Hepatocyte (in vitro differentiated cells): ENCODE measurements at regions not wholly inside any gene's neighbourhood (a gene's known extent, or its start where the extent isn't known, plus 50 kb on each side); places are given as distances from the start of the nearest gene placed in this dataset.

Experiments used
- DNase-seq: peaks from one replicate; pipeline ENCODE4 v3.0.0-alpha.2; 2016; ENCODE audit warnings: low spot score
- H2AFZ ChIP-seq: fragments of 200-600 bp; sonication (generic); 2 replicates; pipeline ENCODE4 v1.6.0; 2016; ENCODE audit warnings: antibody characterized with exemption, mild to moderate bottlenecking
- H3K27ac ChIP-seq: fragments of 200-600 bp; sonication (generic); 2 replicates; pipeline ENCODE4 v1.5.1; 2016; ENCODE audit warnings: mild to moderate bottlenecking
- H3K27me3 ChIP-seq: fragments of 200-600 bp; sonication (generic); 2 replicates; pipeline ENCODE4 v1.6.1; 2016
- H3K36me3 ChIP-seq: fragments of 200-600 bp; sonication (generic); replicated peaks from 2 replicates; pipeline ENCODE4 v1.5.1; 2016; ENCODE audit warnings: low read depth; ENCODE audit not compliant: insufficient read depth
- H3K4me1 ChIP-seq: fragments of 200-600 bp; sonication (generic); 2 replicates; pipeline ENCODE4 v1.5.1; 2016; ENCODE audit warnings: mild to moderate bottlenecking, moderate library complexity; ENCODE audit not compliant: insufficient read depth
- H3K4me2 ChIP-seq: fragments of 200-600 bp; sonication (generic); 2 replicates; pipeline ENCODE4 v1.6.0; 2016
- H3K4me3 ChIP-seq: fragments of 200-600 bp; sonication (generic); 2 replicates; pipeline ENCODE4 v1.5.1; 2016; ENCODE audit warnings: mild to moderate bottlenecking
- H3K79me2 ChIP-seq: fragments of 200-600 bp; sonication (generic); 2 replicates; pipeline ENCODE4 v1.6.0; 2017; ENCODE audit warnings: mild to moderate bottlenecking
- H3K9me2 ChIP-seq: fragments of 200-600 bp; sonication (generic); replicated peaks from 2 replicates; pipeline ENCODE4 v1.6.0; 2017; ENCODE audit warnings: mild to moderate bottlenecking; ENCODE audit not compliant: insufficient read depth
- H3K9me3 ChIP-seq: fragments of 200-600 bp; sonication (generic); 2 replicates; pipeline ENCODE4 v1.5.1; 2016; ENCODE audit warnings: low read depth, mild to moderate bottlenecking
- H4K20me1 ChIP-seq: fragments of 200-600 bp; sonication (generic); 2 replicates; pipeline ENCODE4 v1.6.0; 2016; ENCODE audit warnings: mild to moderate bottlenecking; ENCODE audit not compliant: insufficient read depth, poor library complexity, severe bottlenecking
- EZH2 ChIP-seq: fragments of 200-600 bp; sonication (generic); IDR thresholded peaks from 2 replicates; pipeline ENCODE4 v1.6.1; 2016; ENCODE audit warnings: antibody characterized with exemption, mild to moderate bottlenecking, borderline replicate concordance
- EZH2phosphoT487 ChIP-seq: fragments of 200-600 bp; sonication (generic); IDR thresholded peaks from one replicate; pipeline ENCODE4 v1.6.1; 2018; ENCODE audit warnings: antibody characterized with exemption, mild to moderate bottlenecking, low read depth, moderate library complexity; ENCODE audit not compliant: unreplicated experiment, severe bottlenecking
- WGBS: methylation state at CpG from one replicate; pipeline ENCODE4 v1.1.6; 2016; ENCODE audit warnings: low lambda C conversion rate; ENCODE audit errors: missing lambda C conversion rate; 5-methylcytosine and 5-hydroxymethylcytosine counted together
- TF ChIP-seq, protein P1 (sequence below): fragments of 200-600 bp; sonication (generic); IDR thresholded peaks from 2 replicates; pipeline ENCODE4 v1.5.1; 2016; ENCODE audit warnings: antibody characterized with exemption, mild to moderate bottlenecking; ENCODE audit not compliant: poor library complexity

- DNase-seq = no peak
- Histone ChIP-seq H3K27me3 (no peaks in the 10 kb centered on the region), H3K27ac (no peak overlapping the region), H3K4me2 (no peak overlapping the region), H3K4me3 (no peak overlapping the region), H3K79me2 (no peaks in the 10 kb centered on the region), H4K20me1 (no peaks in the 10 kb centered on the region), H3K9me2 (no peaks in the 10 kb centered on the region), H2AFZ (no peak overlapping the region), H3K4me1 (no peaks in the 10 kb centered on the region), H3K36me3 (no peaks in the 10 kb centered on the region), H3K9me3 (no peaks in the 10 kb centered on the region)
- TF ChIP-seq, protein P1, sequence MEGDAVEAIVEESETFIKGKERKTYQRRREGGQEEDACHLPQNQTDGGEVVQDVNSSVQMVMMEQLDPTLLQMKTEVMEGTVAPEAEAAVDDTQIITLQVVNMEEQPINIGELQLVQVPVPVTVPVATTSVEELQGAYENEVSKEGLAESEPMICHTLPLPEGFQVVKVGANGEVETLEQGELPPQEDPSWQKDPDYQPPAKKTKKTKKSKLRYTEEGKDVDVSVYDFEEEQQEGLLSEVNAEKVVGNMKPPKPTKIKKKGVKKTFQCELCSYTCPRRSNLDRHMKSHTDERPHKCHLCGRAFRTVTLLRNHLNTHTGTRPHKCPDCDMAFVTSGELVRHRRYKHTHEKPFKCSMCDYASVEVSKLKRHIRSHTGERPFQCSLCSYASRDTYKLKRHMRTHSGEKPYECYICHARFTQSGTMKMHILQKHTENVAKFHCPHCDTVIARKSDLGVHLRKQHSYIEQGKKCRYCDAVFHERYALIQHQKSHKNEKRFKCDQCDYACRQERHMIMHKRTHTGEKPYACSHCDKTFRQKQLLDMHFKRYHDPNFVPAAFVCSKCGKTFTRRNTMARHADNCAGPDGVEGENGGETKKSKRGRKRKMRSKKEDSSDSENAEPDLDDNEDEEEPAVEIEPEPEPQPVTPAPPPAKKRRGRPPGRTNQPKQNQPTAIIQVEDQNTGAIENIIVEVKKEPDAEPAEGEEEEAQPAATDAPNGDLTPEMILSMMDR = no peak
- no peak for TF ChIP-seq EZH2phosphoT487
- TF ChIP-seq EZH2 = no peak
- 91% methylated on average over 8 of the region's 8 CpGs for WGBS
These were observed 65.7 kb upstream of the KSR1 start for GRCh38 chr17:27390540-27390939.

- Histone ChIP-seq H2AFZ (no peak overlapping the region), H3K4me1 (no peaks in the 10 kb centered on the region), H3K4me3 (no peak overlapping the region), H3K36me3 (no peaks in the 10 kb centered on the region), H3K79me2 (no peaks in the 10 kb centered on the region), H3K4me2 (no peak overlapping the region), H3K27me3 (no peaks in the 10 kb centered on the region), H3K9me2 (no peaks in the 10 kb centered on the region), H3K9me3 (no peaks in the 10 kb centered on the region), H3K27ac (no peak overlapping the region), H4K20me1 (no peaks in the 10 kb centered on the region)
- no peak for DNase-seq
- 50% methylated on average over 1 of the region's 1 CpG for whole genome bisulfite sequencing
- TF ChIP-seq EZH2 (no peak), EZH2phosphoT487 (no peak)
- TF ChIP-seq, protein P1 = no peak
These were observed 64.8 kb upstream of the KSR1 start for GRCh38 chr17:27391427-27391826.

DNA sequence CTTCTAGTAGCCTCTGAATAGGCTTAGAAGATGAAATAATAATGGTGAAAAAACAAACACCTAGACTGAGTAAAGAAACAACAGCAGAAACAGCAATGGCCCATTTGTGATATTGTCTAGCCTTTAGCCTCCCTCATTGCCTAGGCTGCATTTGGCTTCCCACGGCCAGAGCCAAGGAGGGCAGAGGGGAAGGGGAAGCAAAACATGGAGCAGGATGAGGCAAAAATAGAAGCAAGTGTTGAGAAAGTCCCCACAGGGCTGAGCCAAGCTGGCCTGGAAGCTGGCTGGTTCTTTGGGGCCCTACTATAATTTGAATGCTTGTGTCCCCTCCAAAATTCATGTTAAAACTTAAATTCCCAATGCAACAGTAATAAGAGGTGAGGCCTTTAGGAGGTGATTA lies 60.2 kb upstream of the KSR1 start:
- H2AFZ ChIP-seq = no peak overlapping the region
- no peaks in the 10 kb centered on the region for H3K4me1 ChIP-seq
- no peak for DNase-seq
- TF ChIP-seq EZH2phosphoT487 (no peak), EZH2 (no peak)
- TF ChIP-seq, protein P1 = no peak
- H3K36me3 ChIP-seq = no peaks in the 10 kb centered on the region
- H3K27ac ChIP-seq = no peak overlapping the region
- WGBS = 82% methylated on average over 1 of the region's 1 CpG
- no peaks in the 10 kb centered on the region for H3K79me2 ChIP-seq
- no peaks in the 10 kb centered on the region for H3K9me2 ChIP-seq
- no peak overlapping the region for H3K4me3 ChIP-seq
- no peaks in the 10 kb centered on the region for H3K9me3 ChIP-seq
- no peaks in the 10 kb centered on the region for H4K20me1 ChIP-seq
- no peaks in the 10 kb centered on the region for H3K27me3 ChIP-seq
- H3K4me2 ChIP-seq = no peak overlapping the region

DNA sequence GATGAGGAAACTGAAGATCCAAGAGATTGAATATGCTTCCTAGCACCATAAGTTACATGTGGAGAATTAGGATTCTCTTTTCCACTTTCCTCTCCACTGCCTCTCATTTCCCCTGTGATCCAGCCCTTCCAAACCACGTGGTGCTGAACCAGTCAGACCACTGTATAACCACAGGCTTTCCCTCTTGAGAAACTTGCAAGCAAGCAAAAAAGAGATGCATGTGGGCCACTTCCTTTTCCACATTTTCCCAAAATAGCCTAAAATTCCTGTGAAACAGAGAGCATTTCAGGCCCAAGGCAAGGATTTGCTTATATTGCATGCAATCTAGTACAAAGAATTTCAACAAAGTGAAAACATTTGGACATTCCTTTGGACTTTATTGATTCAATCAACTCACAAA lies 59.3 kb upstream of the KSR1 start:
- no peak for TF ChIP-seq EZH2phosphoT487
- no peak for TF ChIP-seq EZH2
- TF ChIP-seq, protein P1 = no peak
- H3K4me3 ChIP-seq = no peak overlapping the region
- no peaks in the 10 kb centered on the region for H3K27me3 ChIP-seq
- no peak overlapping the region for H3K4me2 ChIP-seq
- H2AFZ ChIP-seq = no peak overlapping the region
- DNase-seq = no peak
- no peaks in the 10 kb centered on the region for H4K20me1 ChIP-seq
- no peaks in the 10 kb centered on the region for H3K79me2 ChIP-seq
- no peaks in the 10 kb centered on the region for H3K9me2 ChIP-seq
- 25% methylated on average over 1 of the region's 1 CpG for WGBS
- no peaks in the 10 kb centered on the region for H3K9me3 ChIP-seq
- peak overlapping the region; percentile 40 for H3K27ac ChIP-seq
- no peaks in the 10 kb centered on the region for H3K36me3 ChIP-seq
- no peaks in the 10 kb centered on the region for H3K4me1 ChIP-seq
